Prostate gland (tissue), 2 donors: ENCODE measurements at regions not wholly inside any gene's neighbourhood (a gene's known extent, or its start where the extent isn't known, plus 50 kb on each side); places are given as distances from the start of the nearest gene placed in this dataset.

Source experiments
- DNase-seq: peaks from one replicate; pipeline ENCODE4 v3.0.0-alpha.2; 2019; ENCODE audit warnings: low spot score
- H3K27ac ChIP-seq, 2 donors: fragments of 200-600 bp; sonication (generic); 2 replicates each; pipeline ENCODE4 v1.5.1; 2017 to 2019
- H3K27me3 ChIP-seq: fragments of 200-600 bp; sonication (generic); replicated peaks from 2 replicates; pipeline ENCODE4 v1.5.1; 2019; ENCODE audit not compliant: insufficient read depth
- H3K36me3 ChIP-seq, 2 donors: fragments of 200-600 bp; sonication (generic); 1 replicate in 1 of 2; 2 replicates in 1 of 2; pipeline versions ENCODE4 v1.5.1 to v1.8.1; 2017 to 2019
- H3K4me1 ChIP-seq: fragments of 200-600 bp; sonication (generic); replicated peaks from 2 replicates; pipeline ENCODE4 v1.5.1; 2019
- H3K4me3 ChIP-seq, 2 donors: fragments of 200-600 bp; sonication (generic); 2 replicates each; pipeline ENCODE4 v1.5.1; 2017 to 2019
- H3K9me3 ChIP-seq: fragments of 200-600 bp; sonication (generic); 2 replicates; pipeline ENCODE4 v1.5.1; 2017
- CTCF ChIP-seq, 4 experiments: fragments of 200-600 bp in 2 of 4; fragments of 450-650 bp in 2 of 4; sonication (generic) in 2 of 4; IDR thresholded peaks; 1 replicate in 3 of 4; 2 replicates in 1 of 4; pipeline ENCODE4 v1.5.1; 2016 to 2019; ENCODE audit warnings: antibody characterized with exemption in 4 of 4, mild to moderate bottlenecking in 2 of 4, moderate library complexity in 2 of 4
- POLR2A ChIP-seq: fragments of 450-650 bp; IDR thresholded peaks from one replicate; pipeline ENCODE4 v1.6.1; 2016; ENCODE audit warnings: antibody characterized with exemption, mild to moderate bottlenecking
- POLR2AphosphoS5 ChIP-seq: sonication (generic); formaldehyde crosslinking; IDR thresholded peaks from one replicate; pipeline ENCODE4 v1.6.1; 2017; ENCODE audit warnings: antibody characterized with exemption
- WGBS: methylation state at CpG from one replicate; pipeline ENCODE4 v1.1.5; 2018; 5-methylcytosine and 5-hydroxymethylcytosine counted together
- intact Hi-C: fragments of 100-400 bp; cut with DNase I; formaldehyde crosslinking; loops from one replicate; pipeline ENCODE4 v1.14.2; 2022

GRCh38 chr21:35145626-35146233 lies 96.6 kb upstream of the RUNX1 start:
- H3K4me1 ChIP-seq = no peaks in the 10 kb centered on the region
- 46% methylated on average over 3 of the region's 3 CpGs for WGBS
- H3K36me3 ChIP-seq = no peaks in the 10 kb centered on the region
- TF ChIP-seq CTCF (IDR thresholded peaks at IDR 0.05) (no peak), POLR2AphosphoS5 (no peak), POLR2A (no peak)
- H3K27me3 ChIP-seq = no peaks in the 10 kb centered on the region
- no peaks in the 10 kb centered on the region for H3K9me3 ChIP-seq
- no peak overlapping the region for H3K27ac ChIP-seq
- H3K4me3 ChIP-seq = no peak overlapping the region
- intact Hi-C loops = no loop called here
- no peak for DNase-seq

- Histone ChIP-seq H3K4me3 (no peak overlapping the region), H3K27ac (no peak overlapping the region), H3K4me1 (no peaks in the 10 kb centered on the region), H3K27me3 (no peaks in the 10 kb centered on the region), H3K9me3 (no peaks in the 10 kb centered on the region), H3K36me3 (no peaks in the 10 kb centered on the region)
- DNase-seq = no peak
- WGBS = 87% methylated on average over 2 of the region's 2 CpGs
- intact Hi-C loops = no loop called here
- no peak for TF ChIP-seq POLR2AphosphoS5
- no peak for TF ChIP-seq POLR2A
- TF ChIP-seq CTCF (IDR thresholded peaks at IDR 0.05) = no peak
Measured at GRCh38 chr21:35144978-35145377, 95.9 kb upstream of the RUNX1 start.

DNA sequence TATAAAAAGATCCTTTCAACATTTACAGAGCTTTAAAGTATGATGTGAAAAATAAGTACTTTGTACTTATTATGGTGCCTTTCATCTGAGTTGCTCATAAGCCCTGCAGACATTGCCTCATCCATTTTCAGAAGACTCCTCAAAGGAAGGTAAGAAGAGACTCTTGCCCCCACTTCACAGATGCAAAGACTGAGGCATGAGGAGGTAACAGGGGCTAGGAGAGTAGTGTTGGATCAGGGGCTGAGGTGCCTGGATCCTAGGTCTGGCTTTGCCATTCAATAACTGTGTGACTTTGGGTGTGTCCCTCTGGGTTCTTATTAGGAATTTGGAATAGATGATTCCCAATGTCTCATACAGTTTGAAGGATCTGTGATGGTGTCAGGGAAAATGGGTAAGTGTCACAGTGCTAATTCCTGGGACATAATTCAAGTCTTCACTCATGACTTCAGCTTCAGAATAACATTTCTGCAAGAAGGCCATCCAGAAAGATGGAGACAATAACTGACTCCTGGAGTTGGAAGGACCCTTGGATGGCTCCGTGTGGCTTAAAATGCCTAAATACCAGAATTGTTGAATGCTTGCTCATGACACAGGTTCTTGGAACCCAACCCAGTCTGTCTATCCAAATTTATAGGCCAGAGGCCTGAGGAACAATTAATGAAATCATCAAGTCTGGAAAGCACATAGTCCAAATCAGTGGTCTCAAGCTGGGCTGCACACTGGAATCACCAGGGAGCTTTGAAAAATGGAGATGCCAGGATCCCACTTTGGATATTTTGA lies 93.1 kb upstream of the RUNX1 start:
- no peak overlapping the region for H3K4me3 ChIP-seq
- no peaks in the 10 kb centered on the region for H3K9me3 ChIP-seq
- intact Hi-C loops = no loop called here
- DNase-seq = no peak
- WGBS = 74% methylated on average over 1 of the region's 1 CpG
- H3K4me1 ChIP-seq = no peaks in the 10 kb centered on the region
- no peak overlapping the region for H3K27ac ChIP-seq
- H3K27me3 ChIP-seq = no peaks in the 10 kb centered on the region
- TF ChIP-seq POLR2AphosphoS5 (no peak), POLR2A (no peak), CTCF (IDR thresholded peaks at IDR 0.05) (no peak)
- H3K36me3 ChIP-seq = no peaks in the 10 kb centered on the region

- Histone ChIP-seq H3K27me3 (no peaks in the 10 kb centered on the region), H3K4me1 (no peaks in the 10 kb centered on the region), H3K9me3 (no peaks in the 10 kb centered on the region), H3K27ac (no peak overlapping the region), H3K36me3 (no peaks in the 10 kb centered on the region), H3K4me3 (no peak overlapping the region)
- intact Hi-C loops = no loop called here
- DNase-seq = no peak
- TF ChIP-seq POLR2A (no peak), POLR2AphosphoS5 (no peak), CTCF (IDR thresholded peaks at IDR 0.05) (no peak)
- WGBS = 88% methylated on average over 4 of the region's 4 CpGs
Measured at GRCh38 chr21:35139382-35139715, 90.2 kb upstream of the RUNX1 start.
